ENCODE measurements at regions not wholly inside any gene's neighbourhood (a gene's known extent, or its start where the extent isn't known, plus 50 kb on each side); places are given as distances from the start of the nearest gene placed in this dataset.
"Not testable (repeated sequence)": the region's sequence is repeated elsewhere in the genome, so short reads cannot be mapped to it uniquely, and the experiment has no call there.

GRCh38 chr4:84317513-84317912 is 181.6 kb downstream of the NKX6-1 start:
- no peaks in the 10 kb centered on the region for H3K36me3 Mint-ChIP-seq
- peaks cover 9 to 10% of the 10 kb centered on the region in 2 donors for H3K9me3 Mint-ChIP-seq
- no peaks in the 10 kb centered on the region for H3K4me1 Mint-ChIP-seq
- H3K27ac Mint-ChIP-seq: no peak overlapping the region
- no peak for TF ChIP-seq CTCF (IDR thresholded peaks at IDR 0.05)
- Histone ChIP-seq H3K4me1 (ENCODE audit: control insufficient read depth, insufficient read depth, low read length) (no peaks in the 10 kb centered on the region), H3K36me3 (ENCODE audit: control insufficient read depth, insufficient read depth, low read length) (no peaks in the 10 kb centered on the region), H3K9me3 (ENCODE audit: control insufficient read depth, insufficient read depth, low read length) (no peaks in the 10 kb centered on the region), H3K4me3 (ENCODE audit: low read length) (no peak overlapping the region), H3K27me3 (ENCODE audit: control insufficient read depth, insufficient read depth, low read length) (no peaks in the 10 kb centered on the region), H3K27ac (ENCODE audit: low read length) (no peak overlapping the region)
- ATAC-seq (no peak), DNase-seq (no peak)
- intact Hi-C loops (cut with micrococcal nuclease): no loop called here
- no peak overlapping the region for H3K4me3 Mint-ChIP-seq
- H3K27me3 Mint-ChIP-seq (ENCODE audit: low read depth in 2 of 2): no peaks in the 10 kb centered on the region

- no peaks in the 10 kb centered on the region for H3K36me3 Mint-ChIP-seq
- 92% methylated on average over 5 of the region's 6 CpGs for WGBS (ENCODE audit: insufficient coverage)
- intact Hi-C loops (cut with micrococcal nuclease): no loop called here
Observed at GRCh38 chr4:84312426-84313012, 186.6 kb downstream of the NKX6-1 start.

GRCh38 chr4:84309191-84309590 is 189.9 kb downstream of the NKX6-1 start:
- no peak for ATAC-seq
- H3K4me3 ChIP-seq (ENCODE audit: low read length): no peak overlapping the region
- H3K27ac ChIP-seq (ENCODE audit: low read length): no peak overlapping the region
- no peaks in the 10 kb centered on the region for H3K4me1 Mint-ChIP-seq
- H3K27me3 Mint-ChIP-seq (ENCODE audit: low read depth in 2 of 2): no peaks in the 10 kb centered on the region
- intact Hi-C loops (cut with micrococcal nuclease): no loop called here
- no peak for TF ChIP-seq CTCF (IDR thresholded peaks at IDR 0.05)
- no peak overlapping the region for H3K27ac Mint-ChIP-seq
- 88% methylated on average over 3 of the region's 3 CpGs for WGBS (ENCODE audit: insufficient coverage)
- H3K36me3 Mint-ChIP-seq: no peaks in the 10 kb centered on the region
- DNase-seq: no peak
- H3K9me3 Mint-ChIP-seq: peaks cover 9 to 11% of the 10 kb centered on the region in 2 donors
- H3K27me3 ChIP-seq (ENCODE audit: control insufficient read depth, insufficient read depth, low read length): no peaks in the 10 kb centered on the region
- H3K4me1 ChIP-seq (ENCODE audit: control insufficient read depth, insufficient read depth, low read length): no peaks in the 10 kb centered on the region
- no peaks in the 10 kb centered on the region for H3K9me3 ChIP-seq (ENCODE audit: control insufficient read depth, insufficient read depth, low read length)
- H3K36me3 ChIP-seq (ENCODE audit: control insufficient read depth, insufficient read depth, low read length): no peaks in the 10 kb centered on the region
- H3K4me3 Mint-ChIP-seq: no peak overlapping the region

More at GRCh38 chr4:84312426-84313012, 186.6 kb downstream of the NKX6-1 start:
- Mint-ChIP-seq H3K27me3 (ENCODE audit: low read depth in 2 of 2) (no peaks in the 10 kb centered on the region), H3K4me3 (no peak overlapping the region), H3K4me1 (no peaks in the 10 kb centered on the region), H3K9me3 (peaks cover 7 to 19% of the 10 kb centered on the region in 2 donors), H3K27ac (no peak overlapping the region)
- TF ChIP-seq CTCF (IDR thresholded peaks at IDR 0.05): no peak
- no peak for ATAC-seq
- Histone ChIP-seq H3K9me3 (ENCODE audit: control insufficient read depth, insufficient read depth, low read length) (no peaks in the 10 kb centered on the region), H3K36me3 (ENCODE audit: control insufficient read depth, insufficient read depth, low read length) (no peaks in the 10 kb centered on the region), H3K27ac (ENCODE audit: low read length) (no peak overlapping the region), H3K4me1 (ENCODE audit: control insufficient read depth, insufficient read depth, low read length) (no peaks in the 10 kb centered on the region), H3K4me3 (ENCODE audit: low read length) (no peak overlapping the region), H3K27me3 (ENCODE audit: control insufficient read depth, insufficient read depth, low read length) (no peaks in the 10 kb centered on the region)
- DNase-seq: no peak

- H3K27ac ChIP-seq (ENCODE audit: low read length); H3K4me3 Mint-ChIP-seq; H3K4me1 Mint-ChIP-seq; H3K27me3 Mint-ChIP-seq (ENCODE audit: low read depth in 2 of 2); H3K4me1 ChIP-seq (ENCODE audit: control insufficient read depth, insufficient read depth, low read length); DNase-seq; H3K27ac Mint-ChIP-seq; H3K9me3 ChIP-seq (ENCODE audit: control insufficient read depth, insufficient read depth, low read length); ATAC-seq; H3K36me3 Mint-ChIP-seq; intact Hi-C loops (cut with micrococcal nuclease); H3K4me3 ChIP-seq (ENCODE audit: low read length); H3K27me3 ChIP-seq (ENCODE audit: control insufficient read depth, insufficient read depth, low read length); H3K36me3 ChIP-seq (ENCODE audit: control insufficient read depth, insufficient read depth, low read length): not testable (repeated sequence)
- WGBS (ENCODE audit: insufficient coverage): 87% methylated on average over 24 of the region's 27 CpGs
- H3K9me3 Mint-ChIP-seq: peaks cover 10 to 12% of the 10 kb centered on the region in 2 donors
Observed at GRCh38 chr4:84298719-84299254, 200.3 kb downstream of the NKX6-1 start.
